Upper lobe of left lung (tissue), 4 donors: ENCODE measurements at regions not wholly inside any gene's neighbourhood (a gene's known extent, or its start where the extent isn't known, plus 50 kb on each side); places are given as distances from the start of the nearest gene placed in this dataset.

Source experiments
- CTCF ChIP-seq, 6 experiments: fragments of 450-650 bp in 4 of 6; fragments of 200-600 bp in 2 of 6; sonication (generic) in 2 of 6; IDR thresholded peaks; one replicate each; pipeline ENCODE4 v1.5.1; 2016 to 2019; ENCODE audit warnings: antibody characterized with exemption in 6 of 6
- POLR2A ChIP-seq, 4 donors: fragments of 450-650 bp; IDR thresholded peaks; one replicate each; pipeline ENCODE4 v1.5.1; 2016 to 2017; ENCODE audit warnings: antibody characterized with exemption in 4 of 4, mild to moderate bottlenecking in 2 of 4
- POLR2AphosphoS5 ChIP-seq, 2 donors: sonication (generic); formaldehyde crosslinking; IDR thresholded peaks; one replicate each; pipeline ENCODE4 v1.5.1; 2017; ENCODE audit warnings: antibody characterized with exemption in 2 of 2

- TF ChIP-seq POLR2AphosphoS5 (IDR thresholded peaks at IDR 0.05) (no peak), POLR2A (IDR thresholded peaks at IDR 0.05) (no peak), CTCF (IDR thresholded peaks at IDR 0.05) (no peak)
Observed at GRCh38 chrX:20654596-20655106, 387.9 kb upstream of the RPS6KA3 start.
